HL-60 (cell line): ENCODE measurements at regions not wholly inside any gene's neighbourhood (a gene's known extent, or its start where the extent isn't known, plus 50 kb on each side); places are given as distances from the start of the nearest gene placed in this dataset.
"Not testable (repeated sequence)": the region's sequence is repeated elsewhere in the genome, so short reads cannot be mapped to it uniquely, and the experiment has no call there.

Experiments
- DNase-seq, 2 experiments: peaks; one replicate each; pipeline ENCODE4 v3.0.0-alpha.2; 2010 to 2020; ENCODE audit warnings: low read depth in 1 of 2, low spot score in 1 of 2
- H3K27ac ChIP-seq: fragments of 250-450 bp; sonication (Bioruptor Pico); replicated peaks from 2 replicates; pipeline ENCODE4 v1.5.1; 2020; ENCODE audit warnings: mild to moderate bottlenecking, moderate library complexity
- H3K27me3 ChIP-seq: fragments of 250-450 bp; sonication (Bioruptor Pico); 2 replicates; pipeline ENCODE4 v1.5.1; 2021; ENCODE audit warnings: mild to moderate bottlenecking, moderate library complexity; ENCODE audit not compliant: insufficient read depth, poor library complexity, severe bottlenecking
- H3K4me3 ChIP-seq: replicated peaks from 2 replicates; pipeline ENCODE4 v1.5.1; 2011; ENCODE audit warnings: mild to moderate bottlenecking, control low read depth, low read length; ENCODE audit not compliant: insufficient read depth
- CTCF ChIP-seq: IDR thresholded peaks from one replicate; pipeline ENCODE4 v1.5.1; 2011; ENCODE audit warnings: low read length, control low read depth, inconsistent platforms; ENCODE audit not compliant: insufficient read depth
- GABPA ChIP-seq: IDR thresholded peaks from 2 replicates; pipeline ENCODE4 v1.6.1; 2012; ENCODE audit warnings: low read depth
- POLR2AphosphoS5 ChIP-seq: IDR thresholded peaks from 2 replicates; pipeline ENCODE4 v1.6.1; 2012; ENCODE audit warnings: low read depth
- REST ChIP-seq: IDR thresholded peaks from 2 replicates; pipeline ENCODE4 v1.6.1; 2012; ENCODE audit warnings: low read depth; ENCODE audit not compliant: insufficient replicate concordance
- SPI1 ChIP-seq: IDR thresholded peaks from 2 replicates; pipeline ENCODE4 v1.6.1; 2012; ENCODE audit warnings: low read depth, mild to moderate bottlenecking, borderline replicate concordance

GRCh38 chr5:66382152-66382551 lies 214.0 kb upstream of the MAST4 start:
- no peak for TF ChIP-seq POLR2AphosphoS5
- TF ChIP-seq GABPA: no peak
- TF ChIP-seq CTCF: no peak
- no peak for TF ChIP-seq REST
- TF ChIP-seq SPI1: no peak
- Histone ChIP-seq H3K27ac (no peak overlapping the region), H3K27me3 (no peaks in the 10 kb centered on the region), H3K4me3 (no peak overlapping the region)
- DNase-seq: no peak

GRCh38 chr5:66405145-66405544 lies 191.0 kb upstream of the MAST4 start:
- H3K4me3 ChIP-seq, DNase-seq, H3K27ac ChIP-seq, H3K27me3 ChIP-seq: not testable (repeated sequence)

- Histone ChIP-seq H3K27ac (no peak overlapping the region), H3K4me3 (no peak overlapping the region), H3K27me3 (no peaks in the 10 kb centered on the region)
- DNase-seq: no peak
- TF ChIP-seq SPI1: no peak
- TF ChIP-seq POLR2AphosphoS5: no peak
- TF ChIP-seq CTCF: no peak
- no peak for TF ChIP-seq REST
- TF ChIP-seq GABPA: no peak
Observed at GRCh38 chr5:66406761-66407336, 189.3 kb upstream of the MAST4 start.

- DNase-seq: no peak
- Histone ChIP-seq H3K27ac (no peak overlapping the region), H3K27me3 (no peaks in the 10 kb centered on the region), H3K4me3 (no peak overlapping the region)
- no peak for TF ChIP-seq SPI1
- TF ChIP-seq REST: no peak
- TF ChIP-seq CTCF: no peak
- no peak for TF ChIP-seq GABPA
- no peak for TF ChIP-seq POLR2AphosphoS5
Observed at GRCh38 chr5:66407765-66408164, 188.4 kb upstream of the MAST4 start.
